Brain microvascular endothelial cell (primary cell): ENCODE measurements at regions not wholly inside any gene's neighbourhood (a gene's known extent, or its start where the extent isn't known, plus 50 kb on each side); places are given as distances from the start of the nearest gene placed in this dataset.
A peak's percentile ranks its signal among the peaks of the same experiment; 100 is the strongest.
"Not testable (repeated sequence)": the region's sequence is repeated elsewhere in the genome, so short reads cannot be mapped to it uniquely, and the experiment has no call there.

Source experiments
- DNase-seq: peaks from one replicate; pipeline ENCODE4 v3.0.0-alpha.2; 2020
- H3K27ac ChIP-seq: fragments of 250-450 bp; sonication (Bioruptor Pico); 2 replicates; pipeline ENCODE4 v1.5.1; 2020; ENCODE audit warnings: mild to moderate bottlenecking, moderate library complexity
- H3K27me3 ChIP-seq: fragments of 250-450 bp; sonication (Bioruptor Pico); replicated peaks from 2 replicates; pipeline ENCODE4 v1.5.1; 2020; ENCODE audit warnings: mild to moderate bottlenecking
- H3K36me3 ChIP-seq: fragments of 250-450 bp; sonication (Bioruptor Pico); replicated peaks from 2 replicates; pipeline ENCODE4 v1.5.1; 2020; ENCODE audit warnings: mild to moderate bottlenecking
- H3K4me3 ChIP-seq: 2 replicates; pipeline ENCODE4 v1.5.1; 2011; ENCODE audit warnings: low read depth, mild to moderate bottlenecking, control low read depth, low read length, moderate library complexity
- CTCF ChIP-seq: IDR thresholded peaks from 2 replicates; pipeline ENCODE4 v1.5.1; 2011; ENCODE audit warnings: low read depth, mild to moderate bottlenecking, moderate library complexity, low read length, control low read depth, inconsistent platforms; ENCODE audit errors: missing control alignments
- in situ Hi-C: cut with HindIII; loops from 2 replicates; pipeline ENCODE4 v1.10.0; 2017; ENCODE audit warnings: low sequenced_read_pairs, low pct_ligation_motif_present

DNA sequence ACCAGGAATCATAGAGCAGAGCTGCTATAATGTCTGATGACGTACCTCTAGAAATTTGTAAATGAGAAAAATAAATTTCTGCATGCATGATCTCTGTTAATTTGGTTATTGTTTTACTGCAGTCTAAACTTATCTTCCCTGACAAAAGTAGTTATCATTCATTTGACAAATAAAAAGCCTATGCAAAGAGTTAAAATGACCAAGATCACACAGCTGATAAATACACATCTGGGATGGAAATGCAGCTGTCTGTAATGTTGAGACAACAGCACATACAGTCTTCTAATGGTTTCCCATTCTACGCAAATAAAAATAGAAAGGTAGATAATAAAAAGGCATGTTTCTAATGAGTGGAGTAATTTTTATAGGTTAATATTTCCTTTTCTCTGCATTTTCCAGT is 225.1 kb upstream of the LUZP2 start:
- in situ Hi-C loops, result no loop called here
- H3K27me3 ChIP-seq, result no peaks in the 10 kb centered on the region
- no peak for DNase-seq
- H3K4me3 ChIP-seq, result no peak overlapping the region
- H3K36me3 ChIP-seq, result no peaks in the 10 kb centered on the region
- no peak overlapping the region for H3K27ac ChIP-seq
- TF ChIP-seq CTCF, result no peak

- DNase-seq, in situ Hi-C loops, H3K4me3 ChIP-seq, H3K27me3 ChIP-seq, H3K27ac ChIP-seq, H3K36me3 ChIP-seq: not testable (repeated sequence)
Measured at GRCh38 chr11:24274214-24274781, 222.6 kb upstream of the LUZP2 start.

- no peak for DNase-seq
- H3K27ac ChIP-seq, result no peak overlapping the region
- TF ChIP-seq CTCF, result no peak
- no peaks in the 10 kb centered on the region for H3K27me3 ChIP-seq
- H3K36me3 ChIP-seq, result no peaks in the 10 kb centered on the region
- in situ Hi-C loops, result no loop called here
- no peak overlapping the region for H3K4me3 ChIP-seq
Measured at GRCh38 chr11:24286238-24286637, 210.6 kb upstream of the LUZP2 start.

DNA sequence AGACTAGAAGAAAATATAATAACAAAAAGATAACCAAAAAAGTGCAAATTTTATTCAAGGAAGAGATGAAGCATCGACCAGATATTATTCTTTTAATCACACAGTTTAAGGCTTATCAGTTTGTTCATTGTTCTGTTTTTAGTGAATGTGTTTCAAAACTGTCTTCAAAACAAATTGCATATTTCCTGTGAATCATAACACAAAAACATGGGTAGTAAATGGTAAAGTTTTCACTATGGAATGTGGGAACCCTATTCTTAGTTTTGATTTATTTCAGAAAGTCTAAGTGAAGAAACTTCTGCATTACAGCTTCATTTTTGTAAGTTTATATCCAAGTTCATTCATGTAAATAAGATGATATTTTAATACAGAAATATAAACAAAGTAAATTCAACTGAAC is 207.6 kb upstream of the LUZP2 start:
- DNase-seq, result no peak
- in situ Hi-C loops, result no loop called here

DNA sequence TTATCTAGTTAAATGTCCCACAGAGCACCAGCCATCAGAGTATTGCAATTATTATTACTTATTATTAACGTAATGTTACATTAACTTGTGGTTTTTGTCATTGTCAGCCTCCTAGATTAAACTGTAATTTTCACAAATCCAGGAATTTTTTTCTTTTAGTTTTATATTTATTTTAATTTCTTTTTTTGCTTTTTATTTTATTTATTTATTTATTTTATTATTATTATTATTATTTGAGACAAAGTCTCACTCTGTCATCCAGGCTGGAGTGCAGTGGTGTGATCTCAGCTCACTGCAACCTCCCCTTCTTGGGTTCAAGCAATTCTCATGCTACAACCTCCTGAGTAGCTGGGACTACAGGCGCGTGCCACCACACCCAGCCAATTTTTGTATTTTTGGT is 202.9 kb upstream of the LUZP2 start:
- TF ChIP-seq CTCF, result no peak
- in situ Hi-C loops, result no loop called here
- no peak for DNase-seq
- H3K36me3 ChIP-seq, result no peaks in the 10 kb centered on the region
- H3K27ac ChIP-seq, result no peak overlapping the region
- H3K4me3 ChIP-seq, result no peak overlapping the region
- H3K27me3 ChIP-seq, result no peaks in the 10 kb centered on the region

More for the DNA sequence above, 207.6 kb upstream of the LUZP2 start:
- Histone ChIP-seq H3K27me3 (no peaks in the 10 kb centered on the region), H3K36me3 (no peaks in the 10 kb centered on the region), H3K4me3 (no peak overlapping the region), H3K27ac (no peak overlapping the region)
- no peak for TF ChIP-seq CTCF

- H3K36me3 ChIP-seq, result no peaks in the 10 kb centered on the region
- no peak overlapping the region for H3K27ac ChIP-seq
- in situ Hi-C loops, result no loop called here
- no peaks in the 10 kb centered on the region for H3K27me3 ChIP-seq
- TF ChIP-seq CTCF, result no peak
- H3K4me3 ChIP-seq, result no peak overlapping the region
- peak; percentile 15 for DNase-seq
Measured at GRCh38 chr11:24295360-24295759, 201.5 kb upstream of the LUZP2 start.
